HG03139 (cell line): ENCODE measurements at regions not wholly inside any gene's neighbourhood (a gene's known extent, or its start where the extent isn't known, plus 50 kb on each side); places are given as distances from the start of the nearest gene placed in this dataset.

Source experiments
- ATAC-seq: cut with Tn5 transposase; IDR thresholded peaks from one replicate; pipeline ENCODE4 v1.9.1; 2021; ENCODE audit not compliant: unreplicated experiment

- no peak for ATAC-seq
These were observed 83.3 kb downstream of the EDEM1 start for GRCh38 chr3:5270666-5271371.

GRCh38 chr3:5271372-5271683, 83.8 kb downstream of the EDEM1 start:
- no peak for ATAC-seq

GRCh38 chr3:5272387-5272786, 84.9 kb downstream of the EDEM1 start:
- ATAC-seq = no peak

- no peak for ATAC-seq
These were observed 86.6 kb downstream of the EDEM1 start for GRCh38 chr3:5274091-5274490.

GRCh38 chr3:5275529-5275928, 88.0 kb downstream of the EDEM1 start:
- no peak for ATAC-seq

GRCh38 chr3:5276934-5277333, 89.4 kb downstream of the EDEM1 start:
- ATAC-seq = no peak

- ATAC-seq = no peak
These were observed 90.2 kb downstream of the EDEM1 start for GRCh38 chr3:5277612-5278236.

GRCh38 chr3:5278666-5279065, 91.2 kb downstream of the EDEM1 start:
- no peak for ATAC-seq

GRCh38 chr3:5282703-5283102, 95.2 kb downstream of the EDEM1 start:
- ATAC-seq = no peak

GRCh38 chr3:5285439-5285838, 97.9 kb downstream of the EDEM1 start:
- no peak for ATAC-seq

- ATAC-seq = no peak
These were observed 103.4 kb downstream of the EDEM1 start for GRCh38 chr3:5290915-5291314.

- no peak for ATAC-seq
These were observed 105.0 kb downstream of the EDEM1 start for GRCh38 chr3:5292512-5292911.

GRCh38 chr3:5293207-5293606, 105.7 kb downstream of the EDEM1 start:
- no peak for ATAC-seq

- no peak for ATAC-seq
These were observed 106.8 kb downstream of the EDEM1 start for GRCh38 chr3:5294356-5294755.

- no peak for ATAC-seq
These were observed 107.7 kb downstream of the EDEM1 start for GRCh38 chr3:5295191-5295690.

GRCh38 chr3:5296362-5296761, 108.9 kb downstream of the EDEM1 start:
- ATAC-seq = no peak

GRCh38 chr3:5297895-5298294, 110.4 kb downstream of the EDEM1 start:
- ATAC-seq = peak; percentile 7

- ATAC-seq = peak; percentile 99
These were observed 110.9 kb downstream of the EDEM1 start for GRCh38 chr3:5298453-5298852.

GRCh38 chr3:5299161-5299560, 111.7 kb downstream of the EDEM1 start:
- ATAC-seq = no peak

GRCh38 chr3:5300638-5301037, 113.1 kb downstream of the EDEM1 start:
- ATAC-seq = no peak

GRCh38 chr3:5301651-5302297, 114.3 kb downstream of the EDEM1 start:
- ATAC-seq = no peak

GRCh38 chr3:5302661-5303060, 115.2 kb downstream of the EDEM1 start:
- no peak for ATAC-seq
